Spleen (tissue), 11 donors: ENCODE measurements at regions not wholly inside any gene's neighbourhood (a gene's known extent, or its start where the extent isn't known, plus 50 kb on each side); places are given as distances from the start of the nearest gene placed in this dataset.

Source experiments
- DNase-seq: peaks from one replicate; pipeline ENCODE4 v3.0.0-alpha.2; 2020
- H3K27ac ChIP-seq, 8 donors: fragments of 200-600 bp; sonication (generic) in 7 of 8; 1 replicate in 4 of 8; 2 replicates in 4 of 8; pipeline versions ENCODE4 v1.5.0 to v1.8.0; 2016 to 2021; ENCODE audit warnings: inconsistent platforms in 4 of 8, mild to moderate bottlenecking in 4 of 8, moderate library complexity in 1 of 8
- H3K27me3 ChIP-seq, 7 donors: fragments of 200-600 bp; sonication (generic) in 6 of 7; replicated peaks in 1 of 7; 1 replicate in 4 of 7; 2 replicates in 3 of 7; pipeline versions ENCODE4 v1.5.0 to v1.8.0; 2016 to 2021; ENCODE audit warnings: inconsistent platforms in 3 of 7, mild to moderate bottlenecking in 1 of 7
- H3K36me3 ChIP-seq, 6 donors: fragments of 200-600 bp; sonication (generic) in 5 of 6; 1 replicate in 4 of 6; 2 replicates in 2 of 6; pipeline versions ENCODE4 v1.5.0 to v1.8.0; 2016 to 2021; ENCODE audit warnings: inconsistent platforms in 2 of 6
- H3K4me1 ChIP-seq, 6 donors: fragments of 200-600 bp; sonication (generic) in 5 of 6; 1 replicate in 3 of 6; 2 replicates in 3 of 6; pipeline versions ENCODE4 v1.5.0 to v1.8.0; 2016 to 2021; ENCODE audit warnings: inconsistent platforms in 3 of 6
- H3K4me3 ChIP-seq, 8 donors: fragments of 200-600 bp; sonication (generic) in 7 of 8; 1 replicate in 4 of 8; 2 replicates in 4 of 8; pipeline versions ENCODE4 v1.5.0 to v1.8.0; 2016 to 2021; ENCODE audit warnings: inconsistent platforms in 4 of 8, mild to moderate bottlenecking in 4 of 8, moderate library complexity in 2 of 8
- H3K9me3 ChIP-seq, 8 donors: fragments of 200-600 bp; sonication (generic) in 7 of 8; 1 replicate in 4 of 8; 2 replicates in 4 of 8; pipeline versions ENCODE4 v1.5.0 to v1.8.0; 2016 to 2021; ENCODE audit warnings: inconsistent platforms in 4 of 8
- CTCF ChIP-seq, 11 experiments: fragments of 200-600 bp in 7 of 11; fragments of 450-650 bp in 4 of 11; sonication (generic) in 4 of 11; IDR thresholded peaks in 8 of 11; conservative IDR thresholded peaks in 3 of 11; 1 replicate in 7 of 11; 2 replicates in 4 of 11; pipeline versions ENCODE4 v1.4.0 to v1.8.0; 2016 to 2021; ENCODE audit warnings: antibody characterized with exemption in 11 of 11, inconsistent platforms in 4 of 11, mild to moderate bottlenecking in 1 of 11
- POLR2A ChIP-seq, 3 donors: fragments of 450-650 bp; IDR thresholded peaks; one replicate each; pipeline ENCODE4 v1.5.1; 2017; ENCODE audit warnings: antibody characterized with exemption in 3 of 3, mild to moderate bottlenecking in 1 of 3
- POLR2AphosphoS5 ChIP-seq, 3 donors: sonication (generic); formaldehyde crosslinking; IDR thresholded peaks; one replicate each; pipeline ENCODE4 v1.5.1; 2017; ENCODE audit warnings: antibody characterized with exemption in 3 of 3
- WGBS, 5 donors: extraction: QIAGEN DNeasy Blood & Tissue Kit in 3 of 5; methylation state at CpG; one replicate each; pipeline versions ENCODE4 v1.1.5 to v1.1.7; 2013 to 2018; 5-methylcytosine and 5-hydroxymethylcytosine counted together
- intact Hi-C: fragments of 100-400 bp; cut with DNase I; formaldehyde crosslinking; loops from one replicate; pipeline ENCODE4 v1.15.0; 2023; ENCODE audit warnings: low total_unique reads
- donor health status: healthy with polysubstance abuse.
- donor health status: DM: no; HTN: no; CAD: no; lungs with moderate emphysema.
- donor health status: DM: no; HTN: no; CAD: no.
- donor health status: Bipolar disorder and iron deficiency.
- donor health status: healthy.
- donor health status: DM: no; HTN: no; CAD: no.
- donor health status: DM: yes; HTN: yes; CAD: no.

GRCh38 chr1:208818770-208819445 is 574.7 kb upstream of the PLXNA2 start:
- Histone ChIP-seq H3K36me3 (no peaks in the 10 kb centered on the region), H3K4me1 (no peaks in the 10 kb centered on the region), H3K4me3 (no peak overlapping the region), H3K27ac (no peak overlapping the region), H3K9me3 (no peaks in the 10 kb centered on the region), H3K27me3 (no peaks in the 10 kb centered on the region)
- TF ChIP-seq POLR2AphosphoS5 (IDR thresholded peaks at IDR 0.05) (no peak), POLR2A (IDR thresholded peaks at IDR 0.05) (no peak), CTCF (IDR thresholded peaks at IDR 0.05 in 8 of 11, conservative IDR thresholded peaks at IDR 0.05 in 3 of 11) (no peak)
- 85 to 92% (median 89%) methylated on average over 8 of the region's 8 CpGs for WGBS, 5 donors
- no peak for DNase-seq
- intact Hi-C loops: no loop called here

GRCh38 chr1:208820580-208821212 is 576.5 kb upstream of the PLXNA2 start:
- no peaks in the 10 kb centered on the region for H3K4me1 ChIP-seq
- no peaks in the 10 kb centered on the region for H3K27me3 ChIP-seq
- intact Hi-C loops: no loop called here
- WGBS, 5 donors: 43 to 50% (median 49%) methylated on average over 2 of the region's 2 CpGs
- TF ChIP-seq POLR2AphosphoS5 (IDR thresholded peaks at IDR 0.05) (no peak), CTCF (IDR thresholded peaks at IDR 0.05 in 8 of 11, conservative IDR thresholded peaks at IDR 0.05 in 3 of 11) (no peak), POLR2A (IDR thresholded peaks at IDR 0.05) (no peak)
- DNase-seq: no peak
- no peak overlapping the region for H3K4me3 ChIP-seq
- no peaks in the 10 kb centered on the region for H3K36me3 ChIP-seq
- no peaks in the 10 kb centered on the region for H3K9me3 ChIP-seq
- H3K27ac ChIP-seq: no peak overlapping the region

GRCh38 chr1:208821939-208822338 is 577.8 kb upstream of the PLXNA2 start:
- DNase-seq: no peak

More at GRCh38 chr1:208821939-208822338, 577.8 kb upstream of the PLXNA2 start:
- TF ChIP-seq POLR2AphosphoS5 (IDR thresholded peaks at IDR 0.05) (no peak), POLR2A (IDR thresholded peaks at IDR 0.05) (no peak), CTCF (IDR thresholded peaks at IDR 0.05 in 8 of 11, conservative IDR thresholded peaks at IDR 0.05 in 3 of 11) (no peak)
- Histone ChIP-seq H3K27ac (no peak overlapping the region), H3K4me3 (no peak overlapping the region), H3K36me3 (no peaks in the 10 kb centered on the region), H3K27me3 (no peaks in the 10 kb centered on the region), H3K4me1 (no peaks in the 10 kb centered on the region), H3K9me3 (no peaks in the 10 kb centered on the region)
- 84 to 96% (median 90%) methylated on average over 7 of the region's 7 CpGs for WGBS, 5 donors
- intact Hi-C loops: no loop called here
